SK-N-SH treated with all-trans-retinoic acid at 6 μM for 48 hours (cell line): ENCODE measurements at regions not wholly inside any gene's neighbourhood (a gene's known extent, or its start where the extent isn't known, plus 50 kb on each side); places are given as distances from the start of the nearest gene placed in this dataset.

ENCODE experiments used
- ATAC-seq: fragments of 200-7000 bp; cut with Tn5 transposase; 3 replicates; pipeline ENCODE4 v1.9.1; 2020; ENCODE audit warnings: mild to moderate bottlenecking, moderate library complexity
- ARNTL ChIP-seq: fragments of 450-650 bp; formaldehyde crosslinking; IDR thresholded peaks from 2 replicates; pipeline ENCODE4 v1.5.0; 2020; ENCODE audit warnings: low read depth, mild to moderate bottlenecking, moderate library complexity, borderline replicate concordance
- BACH2 ChIP-seq: fragments of 250-450 bp; sonication (Bioruptor Pico); IDR thresholded peaks from 2 replicates; pipeline ENCODE4 v1.9.0; 2021; ENCODE audit warnings: mild to moderate bottlenecking, borderline replicate concordance
- CREB5 ChIP-seq: fragments of 250-450 bp; sonication (Bioruptor Pico); IDR thresholded peaks from 2 replicates; pipeline ENCODE4 v1.5.1; 2020; ENCODE audit warnings: low read depth, mild to moderate bottlenecking, moderate library complexity
- CSDC2 ChIP-seq: fragments of 250-450 bp; sonication (Bioruptor Pico); IDR thresholded peaks from 2 replicates; pipeline ENCODE4 v1.5.0; 2020; ENCODE audit warnings: mild to moderate bottlenecking, moderate library complexity
- CSRNP3 ChIP-seq: fragments of 250-450 bp; sonication (Bioruptor Pico); IDR thresholded peaks from 2 replicates; pipeline ENCODE4 v1.5.1; 2021; ENCODE audit warnings: mild to moderate bottlenecking, moderate library complexity
- ESRRG ChIP-seq: fragments of 250-450 bp; sonication (Bioruptor Pico); IDR thresholded peaks from 2 replicates; pipeline ENCODE4 v1.6.1; 2021; ENCODE audit warnings: mild to moderate bottlenecking
- GLIS3 ChIP-seq: fragments of 250-450 bp; sonication (Bioruptor Pico); IDR thresholded peaks from 2 replicates; pipeline ENCODE4 v1.5.0; 2020; ENCODE audit warnings: mild to moderate bottlenecking, moderate library complexity
- ISL1 ChIP-seq: fragments of 250-450 bp; sonication (Bioruptor Pico); IDR thresholded peaks from 2 replicates; pipeline ENCODE4 v2.1.2; 2022; ENCODE audit warnings: mild to moderate bottlenecking, moderate library complexity
- OSR1 ChIP-seq: fragments of 250-450 bp; sonication (Bioruptor Pico); IDR thresholded peaks from 2 replicates; pipeline ENCODE4 v1.8.0; 2022; ENCODE audit warnings: moderate library complexity, mild to moderate bottlenecking, inconsistent platforms
- POU6F1 ChIP-seq: fragments of 250-450 bp; sonication (Bioruptor Pico); IDR thresholded peaks from 2 replicates; pipeline ENCODE4 v1.8.0; 2021; ENCODE audit warnings: low read depth, mild to moderate bottlenecking, moderate library complexity, borderline replicate concordance
- PPARA ChIP-seq: fragments of 250-450 bp; sonication (Bioruptor Pico); IDR thresholded peaks from 2 replicates; pipeline ENCODE4 v1.5.0; 2020; ENCODE audit warnings: mild to moderate bottlenecking, borderline replicate concordance
- RARB ChIP-seq: fragments of 250-450 bp; sonication (Bioruptor Pico); IDR thresholded peaks from 2 replicates; pipeline ENCODE4 v1.8.0; 2021; ENCODE audit warnings: mild to moderate bottlenecking, moderate library complexity
- SNAI2 ChIP-seq: fragments of 250-450 bp; sonication (Bioruptor Pico); IDR thresholded peaks from 2 replicates; pipeline ENCODE4 v1.5.0; 2020; ENCODE audit warnings: mild to moderate bottlenecking, moderate library complexity
- TCF4 ChIP-seq: fragments of 250-450 bp; sonication (Bioruptor Pico); IDR thresholded peaks from 2 replicates; pipeline ENCODE4 v1.8.0; 2021; ENCODE audit warnings: mild to moderate bottlenecking, moderate library complexity, borderline replicate concordance
- TOX ChIP-seq: fragments of 250-450 bp; sonication (Bioruptor Pico); IDR thresholded peaks from 2 replicates; pipeline ENCODE4 v1.8.0; 2021; ENCODE audit warnings: mild to moderate bottlenecking, moderate library complexity, borderline replicate concordance
- TSHZ2 ChIP-seq: fragments of 250-450 bp; sonication (Bioruptor Pico); IDR thresholded peaks from 2 replicates; pipeline ENCODE4 v1.5.0; 2020; ENCODE audit warnings: mild to moderate bottlenecking, moderate library complexity
- ZC3H10 ChIP-seq: fragments of 250-450 bp; sonication (Bioruptor Pico); IDR thresholded peaks from 2 replicates; pipeline ENCODE4 v1.5.1; 2021; ENCODE audit warnings: mild to moderate bottlenecking, moderate library complexity
- ZFP3 ChIP-seq: fragments of 250-450 bp; sonication (Bioruptor Pico); IDR thresholded peaks from 2 replicates; pipeline ENCODE4 v1.5.0; 2020; ENCODE audit warnings: mild to moderate bottlenecking, moderate library complexity
- ZFP30 ChIP-seq: fragments of 450-650 bp; formaldehyde crosslinking; IDR thresholded peaks from 2 replicates; pipeline ENCODE4 v1.5.0; 2022; ENCODE audit warnings: mild to moderate bottlenecking, moderate library complexity
- ZNF565 ChIP-seq: fragments of 450-650 bp; formaldehyde crosslinking; conservative IDR thresholded peaks from 2 replicates; pipeline ENCODE4 v1.5.0; 2020; ENCODE audit warnings: low read depth, mild to moderate bottlenecking, moderate library complexity
- ZNF70 ChIP-seq: fragments of 450-650 bp; formaldehyde crosslinking; IDR thresholded peaks from 2 replicates; pipeline ENCODE4 v1.5.0; 2020; ENCODE audit warnings: mild to moderate bottlenecking, moderate library complexity
- ZNF8 ChIP-seq: fragments of 450-650 bp; formaldehyde crosslinking; IDR thresholded peaks from 2 replicates; pipeline ENCODE4 v1.5.0; 2020; ENCODE audit warnings: mild to moderate bottlenecking, moderate library complexity

- ATAC-seq = peak; percentile 82
- no peak for TF ChIP-seq POU6F1 (CRISPR knock-in tag)
- TF ChIP-seq ZNF565 (CRISPR knock-in tag) = no peak
- no peak for TF ChIP-seq ZNF70 (CRISPR knock-in tag)
- TF ChIP-seq GLIS3 = no peak
- TF ChIP-seq TSHZ2 (CRISPR knock-in tag) = no peak
- no peak for TF ChIP-seq TOX (CRISPR knock-in tag)
- no peak for TF ChIP-seq ZFP3
- TF ChIP-seq CSDC2 (CRISPR knock-in tag) = no peak
- TF ChIP-seq TCF4 (CRISPR knock-in tag) = no peak
- TF ChIP-seq ARNTL (CRISPR knock-in tag) = no peak
- no peak for TF ChIP-seq SNAI2
- no peak for TF ChIP-seq ESRRG (CRISPR knock-in tag)
- TF ChIP-seq CREB5 (CRISPR knock-in tag) = no peak
- TF ChIP-seq ZNF8 = no peak
- no peak for TF ChIP-seq CSRNP3 (CRISPR knock-in tag)
- no peak for TF ChIP-seq ZFP30 (CRISPR knock-in tag)
- no peak for TF ChIP-seq PPARA (CRISPR knock-in tag)
Observed at GRCh38 chr13:104593251-104593576, 1527.0 kb upstream of the SLC10A2 start.

GRCh38 chr13:104592545-104593250 lies 1526.5 kb upstream of the SLC10A2 start:
- no peak for TF ChIP-seq TCF4 (CRISPR knock-in tag)
- TF ChIP-seq ISL1 (CRISPR knock-in tag) = no peak
- TF ChIP-seq ZFP3 = no peak
- TF ChIP-seq, all 23 proteins: peak for 0
- peak; percentile 52 for ATAC-seq

GRCh38 chr13:104592127-104592526 lies 1525.9 kb upstream of the SLC10A2 start:
- peak; percentile 90 for ATAC-seq
- TF ChIP-seq TCF4 (CRISPR knock-in tag) (0 out of 2 replicates have a peak, but pooled peaks have one; percentile 19), ARNTL (CRISPR knock-in tag) (no peak), ZNF565 (CRISPR knock-in tag) (no peak), OSR1 (no peak), CSDC2 (CRISPR knock-in tag) (no peak), BACH2 (CRISPR knock-in tag) (no peak), ISL1 (CRISPR knock-in tag) (peak; percentile 92), ESRRG (CRISPR knock-in tag) (no peak), TOX (CRISPR knock-in tag) (0 out of 2 replicates have a peak, but pooled peaks have one; percentile 21), TSHZ2 (CRISPR knock-in tag) (no peak), ZFP30 (CRISPR knock-in tag) (no peak), ZNF70 (CRISPR knock-in tag) (no peak), CSRNP3 (CRISPR knock-in tag) (no peak), SNAI2 (peak; percentile 1; the same call in 1 of the 2 replicates), GLIS3 (no peak), ZC3H10 (CRISPR knock-in tag) (no peak), ZFP3 (no peak), CREB5 (CRISPR knock-in tag) (no peak; the same call in 1 of the 2 replicates), RARB (CRISPR knock-in tag) (no peak)
